C4-2B (cell line): ENCODE measurements at regions not wholly inside any gene's neighbourhood (a gene's known extent, or its start where the extent isn't known, plus 50 kb on each side); places are given as distances from the start of the nearest gene placed in this dataset.

ENCODE experiments used
- ZFX ChIP-seq: fragments of 450-650 bp; IDR thresholded peaks from 2 replicates; pipeline ENCODE4 v1.6.1; 2017
- TF ChIP-seq, protein P1 (sequence below): fragments of 450-650 bp; conservative IDR thresholded peaks from 2 replicates; pipeline ENCODE4 v1.5.1; 2017; ENCODE audit warnings: mild to moderate bottlenecking

GRCh38 chr16:5850632-5851392, 753.2 kb upstream of the EEF2KMT start:
- TF ChIP-seq, protein P1, sequence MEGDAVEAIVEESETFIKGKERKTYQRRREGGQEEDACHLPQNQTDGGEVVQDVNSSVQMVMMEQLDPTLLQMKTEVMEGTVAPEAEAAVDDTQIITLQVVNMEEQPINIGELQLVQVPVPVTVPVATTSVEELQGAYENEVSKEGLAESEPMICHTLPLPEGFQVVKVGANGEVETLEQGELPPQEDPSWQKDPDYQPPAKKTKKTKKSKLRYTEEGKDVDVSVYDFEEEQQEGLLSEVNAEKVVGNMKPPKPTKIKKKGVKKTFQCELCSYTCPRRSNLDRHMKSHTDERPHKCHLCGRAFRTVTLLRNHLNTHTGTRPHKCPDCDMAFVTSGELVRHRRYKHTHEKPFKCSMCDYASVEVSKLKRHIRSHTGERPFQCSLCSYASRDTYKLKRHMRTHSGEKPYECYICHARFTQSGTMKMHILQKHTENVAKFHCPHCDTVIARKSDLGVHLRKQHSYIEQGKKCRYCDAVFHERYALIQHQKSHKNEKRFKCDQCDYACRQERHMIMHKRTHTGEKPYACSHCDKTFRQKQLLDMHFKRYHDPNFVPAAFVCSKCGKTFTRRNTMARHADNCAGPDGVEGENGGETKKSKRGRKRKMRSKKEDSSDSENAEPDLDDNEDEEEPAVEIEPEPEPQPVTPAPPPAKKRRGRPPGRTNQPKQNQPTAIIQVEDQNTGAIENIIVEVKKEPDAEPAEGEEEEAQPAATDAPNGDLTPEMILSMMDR = no peak
- TF ChIP-seq ZFX = no peak
